ENCODE measurements at regions not wholly inside any gene's neighbourhood (a gene's known extent, or its start where the extent isn't known, plus 50 kb on each side); places are given as distances from the start of the nearest gene placed in this dataset.
A peak's percentile ranks its signal among the peaks of the same experiment; 100 is the strongest.

GRCh38 chr15:69578787-69579583, 126.4 kb downstream of the RPLP1 start:
- H3K27ac ChIP-seq, result peak overlapping the region in 1 of 2 donors; percentile 23

GRCh38 chr15:69579950-69580618, 127.5 kb downstream of the RPLP1 start:
- H3K9me3 ChIP-seq, result no peaks in the 10 kb centered on the region
- H3K27me3 ChIP-seq (replicated peaks; ENCODE audit: insufficient read depth), result no peaks in the 10 kb centered on the region
- no peak overlapping the region for H3K27ac ChIP-seq
- no peak overlapping the region for H3K4me3 ChIP-seq
- no peak for ATAC-seq (ENCODE audit: insufficient number of reproducible peaks, low FRiP score, low read depth)
- peaks cover 7 to 12% of the 10 kb centered on the region in 2 donors for H3K4me1 ChIP-seq (ENCODE audit: control insufficient read depth in 1 of 2, low read depth in 2 of 2)
- TF ChIP-seq CTCF (IDR thresholded peaks at IDR 0.05), result no peak
- no peaks in the 10 kb centered on the region for H3K36me3 ChIP-seq
- DNase-seq (ENCODE audit: low spot score), result no peak

More at GRCh38 chr15:69578787-69579583, 126.4 kb downstream of the RPLP1 start:
- no peaks in the 10 kb centered on the region for H3K27me3 ChIP-seq (replicated peaks; ENCODE audit: insufficient read depth)
- H3K4me3 ChIP-seq, result peak overlapping the region; percentile 16
- H3K9me3 ChIP-seq, result no peaks in the 10 kb centered on the region
- no peak for TF ChIP-seq CTCF (IDR thresholded peaks at IDR 0.05)
- peaks cover 7 to 12% of the 10 kb centered on the region in 2 donors for H3K4me1 ChIP-seq (ENCODE audit: control insufficient read depth in 1 of 2, low read depth in 2 of 2)
- ATAC-seq (ENCODE audit: insufficient number of reproducible peaks, low FRiP score, low read depth), result no peak
- peak; percentile 44 for DNase-seq (ENCODE audit: low spot score)
- no peaks in the 10 kb centered on the region for H3K36me3 ChIP-seq

- no peaks in the 10 kb centered on the region for H3K36me3 ChIP-seq
- H3K4me3 ChIP-seq, result no peak overlapping the region
- no peak for TF ChIP-seq CTCF (IDR thresholded peaks at IDR 0.05)
- H3K9me3 ChIP-seq, result no peaks in the 10 kb centered on the region
- H3K27me3 ChIP-seq (replicated peaks; ENCODE audit: insufficient read depth), result no peaks in the 10 kb centered on the region
- H3K27ac ChIP-seq, result no peak overlapping the region
- no peak for DNase-seq (ENCODE audit: low spot score)
- H3K4me1 ChIP-seq (ENCODE audit: control insufficient read depth in 1 of 2, low read depth in 2 of 2), result peaks cover 3 to 9% of the 10 kb centered on the region in 2 donors
- ATAC-seq (ENCODE audit: insufficient number of reproducible peaks, low FRiP score, low read depth), result no peak
These were observed 131.0 kb downstream of the RPLP1 start for GRCh38 chr15:69583626-69584025.

- DNase-seq (ENCODE audit: low spot score) (no peak), ATAC-seq (ENCODE audit: insufficient number of reproducible peaks, low FRiP score, low read depth) (no peak)
- no peak overlapping the region for H3K4me3 ChIP-seq
- no peak overlapping the region for H3K27ac ChIP-seq
- no peaks in the 10 kb centered on the region for H3K36me3 ChIP-seq
- H3K27me3 ChIP-seq (replicated peaks; ENCODE audit: insufficient read depth), result no peaks in the 10 kb centered on the region
- TF ChIP-seq CTCF (IDR thresholded peaks at IDR 0.05), result no peak
- no peaks in the 10 kb centered on the region for H3K9me3 ChIP-seq
- H3K4me1 ChIP-seq (ENCODE audit: control insufficient read depth in 1 of 2, low read depth in 2 of 2), result no peaks in the 10 kb centered on the region
These were observed 133.3 kb downstream of the RPLP1 start for GRCh38 chr15:69585937-69586336.

- no peak overlapping the region for H3K4me3 ChIP-seq
- DNase-seq (ENCODE audit: low spot score), result no peak
- H3K27me3 ChIP-seq (replicated peaks; ENCODE audit: insufficient read depth), result no peaks in the 10 kb centered on the region
- no peak for TF ChIP-seq CTCF (IDR thresholded peaks at IDR 0.05)
- H3K36me3 ChIP-seq, result no peaks in the 10 kb centered on the region
- H3K4me1 ChIP-seq (ENCODE audit: control insufficient read depth in 1 of 2, low read depth in 2 of 2), result no peaks in the 10 kb centered on the region
- H3K27ac ChIP-seq, result no peak overlapping the region
- no peaks in the 10 kb centered on the region for H3K9me3 ChIP-seq
- no peak for ATAC-seq (ENCODE audit: insufficient number of reproducible peaks, low FRiP score, low read depth)
These were observed 134.1 kb downstream of the RPLP1 start for GRCh38 chr15:69586721-69587120.
